H9 (cell line): ENCODE measurements at regions not wholly inside any gene's neighbourhood (a gene's known extent, or its start where the extent isn't known, plus 50 kb on each side); places are given as distances from the start of the nearest gene placed in this dataset.

Experiments used
- DNase-seq: peaks from one replicate; pipeline ENCODE4 v3.0.0-alpha.2; 2017
- H2AFZ ChIP-seq: one replicate; pipeline ENCODE4 v1.6.1; 2013; ENCODE audit warnings: mild to moderate bottlenecking, low read length, control low read depth, moderate library complexity
- H2AK5ac ChIP-seq: 2 replicates; pipeline ENCODE4 v1.6.1; 2013; ENCODE audit warnings: low read length, control low read depth, mixed read lengths; ENCODE audit not compliant: insufficient read length
- H2BK120ac ChIP-seq: one replicate; pipeline ENCODE4 v1.6.1; 2013; ENCODE audit warnings: low read depth, mild to moderate bottlenecking, low read length, control low read depth, inconsistent platforms; ENCODE audit not compliant: poor library complexity, severe bottlenecking
- H2BK12ac ChIP-seq: 2 replicates; pipeline ENCODE4 v1.6.1; 2013; ENCODE audit warnings: low read length, control low read depth, mixed read lengths, low read depth; ENCODE audit not compliant: insufficient read length
- H2BK15ac ChIP-seq: 2 replicates; pipeline ENCODE4 v1.6.1; 2013; ENCODE audit warnings: low read depth, low read length, control low read depth
- H2BK20ac ChIP-seq: one replicate; pipeline ENCODE4 v1.6.1; 2013; ENCODE audit warnings: low read depth, mild to moderate bottlenecking, low read length, control low read depth, inconsistent platforms; ENCODE audit not compliant: poor library complexity, severe bottlenecking
- H2BK5ac ChIP-seq: 2 replicates; pipeline ENCODE4 v1.6.1; 2013; ENCODE audit warnings: low read length, control low read depth, mixed read lengths; ENCODE audit not compliant: insufficient read length
- H3K14ac ChIP-seq: 2 replicates; pipeline ENCODE4 v1.6.1; 2013; ENCODE audit warnings: low read length, control low read depth; ENCODE audit not compliant: insufficient read depth
- H3K18ac ChIP-seq: 2 replicates; pipeline ENCODE4 v1.6.1; 2013; ENCODE audit warnings: low read depth, mild to moderate bottlenecking, mixed read lengths, low read length, control low read depth; ENCODE audit not compliant: insufficient read length
- H3K23ac ChIP-seq: 2 replicates; pipeline ENCODE4 v1.6.1; 2013; ENCODE audit warnings: low read length, control low read depth, mixed read lengths, low read depth; ENCODE audit not compliant: insufficient read length
- H3K23me2 ChIP-seq: 2 replicates; pipeline ENCODE4 v1.6.1; 2013; ENCODE audit warnings: low read depth, mild to moderate bottlenecking, mixed read lengths, low read length, control low read depth; ENCODE audit not compliant: insufficient read length, poor library complexity, severe bottlenecking
- H3K27ac ChIP-seq: 2 replicates; pipeline ENCODE4 v1.5.1; 2013; ENCODE audit warnings: low read length, control low read depth, mixed read lengths, low read depth; ENCODE audit not compliant: insufficient read length
- H3K27me3 ChIP-seq: 2 replicates; pipeline ENCODE4 v1.6.1; 2013; ENCODE audit warnings: low read length, control low read depth, inconsistent platforms; ENCODE audit not compliant: insufficient read depth
- H3K4ac ChIP-seq: 2 replicates; pipeline ENCODE4 v1.6.1; 2013; ENCODE audit warnings: low read depth, mild to moderate bottlenecking, control low read depth, inconsistent platforms, low read length, moderate library complexity
- H3K4me1 ChIP-seq: 2 replicates; pipeline ENCODE4 v1.6.1; 2013; ENCODE audit warnings: low read length, control low read depth, inconsistent platforms; ENCODE audit not compliant: insufficient read depth
- H3K4me2 ChIP-seq: 2 replicates; pipeline ENCODE4 v1.6.1; 2013; ENCODE audit warnings: low read length, control low read depth, mixed read lengths; ENCODE audit not compliant: insufficient read length, insufficient read depth
- H3K56ac ChIP-seq: 2 replicates; pipeline ENCODE4 v1.6.1; 2013; ENCODE audit warnings: low read depth, mild to moderate bottlenecking, mixed read lengths, low read length, control low read depth; ENCODE audit not compliant: insufficient read length
- H3K79me1 ChIP-seq: 2 replicates; pipeline ENCODE4 v1.6.1; 2013; ENCODE audit warnings: low read depth, mild to moderate bottlenecking, moderate library complexity, low read length, control low read depth, inconsistent platforms; ENCODE audit not compliant: insufficient read depth, poor library complexity, severe bottlenecking
- H3K79me2 ChIP-seq: 2 replicates; pipeline ENCODE4 v1.6.1; 2013; ENCODE audit warnings: low read length, control low read depth, inconsistent platforms; ENCODE audit not compliant: insufficient read depth
- H3K9ac ChIP-seq: 2 replicates; pipeline ENCODE4 v1.6.1; 2013; ENCODE audit warnings: low read length, control low read depth, mixed read lengths; ENCODE audit not compliant: insufficient read length; ENCODE audit errors: extremely low read depth
- H3K9me3 ChIP-seq: one replicate; pipeline ENCODE4 v1.6.1; 2013; ENCODE audit warnings: low read depth, low read length, inconsistent platforms; ENCODE audit not compliant: control insufficient read depth
- H3T11ph ChIP-seq: one replicate; pipeline ENCODE4 v1.6.1; 2013; ENCODE audit warnings: mild to moderate bottlenecking, low read length, control low read depth, inconsistent platforms
- H4K20me1 ChIP-seq: one replicate; pipeline ENCODE4 v1.6.1; 2013; ENCODE audit not compliant: control insufficient read depth, insufficient read length, insufficient read depth
- H4K5ac ChIP-seq: 2 replicates; pipeline ENCODE4 v1.6.1; 2013; ENCODE audit warnings: low read depth, mild to moderate bottlenecking, mixed read lengths, low read length, control low read depth; ENCODE audit not compliant: insufficient read length
- H4K8ac ChIP-seq: replicated peaks from 2 replicates; pipeline ENCODE4 v1.6.1; 2013; ENCODE audit warnings: low read length, control low read depth, mixed read lengths, low read depth; ENCODE audit not compliant: insufficient read length
- H4K91ac ChIP-seq: 2 replicates; pipeline ENCODE4 v1.6.1; 2013; ENCODE audit warnings: low read depth, mild to moderate bottlenecking, moderate library complexity, mixed read lengths, low read length, control low read depth; ENCODE audit not compliant: insufficient read length
- H3K27ac Mint-ChIP-seq, 3 experiments: 2 replicates in 2 of 3; 3 replicates in 1 of 3; pipeline ENCODE4 v1.8.0; 2020 to 2021; ENCODE audit warnings: mixed read lengths in 3 of 3, mild to moderate bottlenecking in 1 of 3, moderate library complexity in 1 of 3
- H3K27me3 Mint-ChIP-seq: 2 replicates; pipeline ENCODE4 v1.8.0; 2021; ENCODE audit warnings: low read depth, mild to moderate bottlenecking, moderate library complexity, mixed read lengths
- H3K36me3 Mint-ChIP-seq, 3 experiments: 2 replicates in 2 of 3; 3 replicates in 1 of 3; pipeline ENCODE4 v1.8.0; 2020 to 2021; ENCODE audit warnings: low read depth in 3 of 3, mixed read lengths in 3 of 3; ENCODE audit not compliant: insufficient read depth in 1 of 3
- H3K4me1 Mint-ChIP-seq, 2 experiments: 2 replicates each; pipeline ENCODE4 v1.8.0; 2020; ENCODE audit warnings: mixed read lengths in 2 of 2
- H3K4me3 Mint-ChIP-seq, 2 experiments: 2 replicates in 1 of 2; 3 replicates in 1 of 2; pipeline ENCODE4 v1.8.0; 2020 to 2021; ENCODE audit warnings: mild to moderate bottlenecking in 2 of 2, mixed read lengths in 2 of 2, moderate library complexity in 1 of 2
- H3K9me3 Mint-ChIP-seq, 2 experiments: 2 replicates in 1 of 2; 3 replicates in 1 of 2; pipeline ENCODE4 v1.8.0; 2020; ENCODE audit warnings: mild to moderate bottlenecking in 2 of 2, mixed read lengths in 2 of 2, moderate library complexity in 1 of 2
- CTCF ChIP-seq: fragments of 200-600 bp; sonication (generic); conservative IDR thresholded peaks from 3 replicates; pipeline ENCODE4 v1.8.0; 2021; ENCODE audit warnings: antibody characterized with exemption, mild to moderate bottlenecking
- WGBS: extraction: QIAGEN DNeasy Blood & Tissue Kit; methylation state at CpG from one replicate; pipeline ENCODE4 v1.1.7; 2013; ENCODE audit warnings: missing lambda C conversion rate, low lambda C conversion rate, mixed read lengths; ENCODE audit not compliant: insufficient read length; ENCODE audit errors: extremely low coverage; 5-methylcytosine and 5-hydroxymethylcytosine counted together

- H3K23ac ChIP-seq = no peak overlapping the region
- TF ChIP-seq CTCF = no peak
- H2AK5ac ChIP-seq = no peak overlapping the region
- H3K79me1 ChIP-seq = no peaks in the 10 kb centered on the region
- no peak overlapping the region for H3K27ac ChIP-seq
- H3K79me2 ChIP-seq = no peaks in the 10 kb centered on the region
- no peak overlapping the region for H2BK15ac ChIP-seq
- H3K4me2 ChIP-seq = no peak overlapping the region
- no peak overlapping the region for H4K5ac ChIP-seq
- no peak overlapping the region for H3K56ac ChIP-seq
- H3K36me3 Mint-ChIP-seq = no peaks in the 10 kb centered on the region
- H3K4me3 Mint-ChIP-seq = no peak overlapping the region
- H2BK5ac ChIP-seq = no peak overlapping the region
- no peaks in the 10 kb centered on the region; a peak in 2 of 5 replicates for H3K9me3 Mint-ChIP-seq
- no peaks in the 10 kb centered on the region for H3K9me3 ChIP-seq
- H2BK20ac ChIP-seq = no peak overlapping the region
- H3K27ac Mint-ChIP-seq = no peak overlapping the region
- H3K4me1 Mint-ChIP-seq = peaks cover 23 to 40% of the 10 kb centered on the region in 2 experiments
- no peak overlapping the region for H4K8ac ChIP-seq
- no peak for DNase-seq
- no peak overlapping the region for H3T11ph ChIP-seq
- peaks cover 6% of the 10 kb centered on the region; the same call in 1 of the 2 replicates for H3K4me1 ChIP-seq
- no peaks in the 10 kb centered on the region for H4K20me1 ChIP-seq
- no peak overlapping the region for H3K4ac ChIP-seq
- H3K27me3 ChIP-seq = no peaks in the 10 kb centered on the region; the same call in 1 of the 2 replicates
- H2AFZ ChIP-seq = no peak overlapping the region
- H2BK120ac ChIP-seq = no peak overlapping the region
- H3K9ac ChIP-seq = no peak overlapping the region
- H3K27me3 Mint-ChIP-seq = peaks cover 51% of the 10 kb centered on the region
- no peak overlapping the region for H2BK12ac ChIP-seq
- no peaks in the 10 kb centered on the region for H3K23me2 ChIP-seq
- H3K18ac ChIP-seq = no peak overlapping the region
- H4K91ac ChIP-seq = no peak overlapping the region
- WGBS = no CpG with 5 or more reads among the region's 12 CpGs
- H3K14ac ChIP-seq = no peak overlapping the region
These were observed 151.3 kb upstream of the TNRC6C start for GRCh38 chr17:77807051-77807745.
